MM.1S (cell line): ENCODE measurements at regions not wholly inside any gene's neighbourhood (a gene's known extent, or its start where the extent isn't known, plus 50 kb on each side); places are given as distances from the start of the nearest gene placed in this dataset.

ENCODE experiments used
- DNase-seq: peaks from one replicate; pipeline ENCODE4 v3.0.0-alpha.2; 2015
- H2AFZ ChIP-seq: fragments of 300-600 bp; sonication (generic); 2 replicates; pipeline ENCODE4 v1.6.0; 2016; ENCODE audit warnings: antibody characterized with exemption, low read length
- H3F3A ChIP-seq: fragments of 300-600 bp; sonication (generic); 2 replicates; pipeline ENCODE4 v1.6.1; 2016; ENCODE audit warnings: mild to moderate bottlenecking, antibody characterized with exemption, low read length, moderate library complexity, mixed read lengths; ENCODE audit not compliant: insufficient read depth
- H3K27ac ChIP-seq: fragments of 300-600 bp; sonication (generic); 2 replicates; pipeline ENCODE4 v1.5.1; 2016; ENCODE audit warnings: mild to moderate bottlenecking, low read length
- H3K27me3 ChIP-seq: fragments of 300-600 bp; sonication (generic); replicated peaks from 2 replicates; pipeline ENCODE4 v1.6.0; 2016; ENCODE audit warnings: low read length; ENCODE audit not compliant: insufficient read depth
- H3K36me3 ChIP-seq: fragments of 300-600 bp; sonication (generic); replicated peaks from 2 replicates; pipeline ENCODE4 v1.6.1; 2016; ENCODE audit warnings: mild to moderate bottlenecking, low read length, mixed read lengths; ENCODE audit not compliant: insufficient read depth
- H3K4me1 ChIP-seq: fragments of 300-600 bp; sonication (generic); 2 replicates; pipeline ENCODE4 v1.6.1; 2016; ENCODE audit warnings: low read length, mixed read lengths
- H3K4me2 ChIP-seq: fragments of 300-600 bp; sonication (generic); 2 replicates; pipeline ENCODE4 v1.6.0; 2016; ENCODE audit warnings: low read depth, low read length
- H3K4me3 ChIP-seq: fragments of 300-600 bp; sonication (generic); 2 replicates; pipeline ENCODE4 v1.5.1; 2016; ENCODE audit warnings: low read length, mixed read lengths
- H3K79me2 ChIP-seq: fragments of 300-600 bp; sonication (generic); 2 replicates; pipeline ENCODE4 v1.6.1; 2016; ENCODE audit warnings: mixed run types, low read length, mixed read lengths
- H3K9ac ChIP-seq: fragments of 300-600 bp; sonication (generic); 2 replicates; pipeline ENCODE4 v1.6.1; 2016; ENCODE audit warnings: low read length, mixed read lengths
- H3K9me2 ChIP-seq: fragments of 300-600 bp; sonication (generic); replicated peaks from 2 replicates; pipeline ENCODE4 v1.6.1; 2016; ENCODE audit warnings: mild to moderate bottlenecking, low read length, mixed read lengths; ENCODE audit not compliant: insufficient read depth
- H3K9me3 ChIP-seq: fragments of 300-600 bp; sonication (generic); replicated peaks from 2 replicates; pipeline ENCODE4 v1.6.1; 2016; ENCODE audit warnings: mild to moderate bottlenecking, low read length, mixed read lengths; ENCODE audit not compliant: insufficient read depth
- H4K20me1 ChIP-seq: fragments of 300-600 bp; sonication (generic); 2 replicates; pipeline ENCODE4 v1.6.1; 2016; ENCODE audit warnings: mild to moderate bottlenecking, low read length, moderate library complexity, mixed read lengths; ENCODE audit not compliant: insufficient read depth
- CTCF ChIP-seq: fragments of 300-600 bp; sonication (generic); IDR thresholded peaks from 2 replicates; pipeline ENCODE4 v1.5.1; 2016; ENCODE audit warnings: antibody characterized with exemption, low read length, mixed read lengths
- EZH2 ChIP-seq: fragments of 300-600 bp; sonication (generic); optimal IDR thresholded peaks from 2 replicates; pipeline ENCODE3; 2017; ENCODE audit warnings: low read depth, mild to moderate bottlenecking, antibody characterized with exemption, low read length, mixed read lengths
- EZH2phosphoT487 ChIP-seq: fragments of 300-600 bp; sonication (generic); IDR thresholded peaks from 2 replicates; pipeline ENCODE4 v1.6.1; 2018; ENCODE audit warnings: antibody characterized with exemption, low read length

DNA sequence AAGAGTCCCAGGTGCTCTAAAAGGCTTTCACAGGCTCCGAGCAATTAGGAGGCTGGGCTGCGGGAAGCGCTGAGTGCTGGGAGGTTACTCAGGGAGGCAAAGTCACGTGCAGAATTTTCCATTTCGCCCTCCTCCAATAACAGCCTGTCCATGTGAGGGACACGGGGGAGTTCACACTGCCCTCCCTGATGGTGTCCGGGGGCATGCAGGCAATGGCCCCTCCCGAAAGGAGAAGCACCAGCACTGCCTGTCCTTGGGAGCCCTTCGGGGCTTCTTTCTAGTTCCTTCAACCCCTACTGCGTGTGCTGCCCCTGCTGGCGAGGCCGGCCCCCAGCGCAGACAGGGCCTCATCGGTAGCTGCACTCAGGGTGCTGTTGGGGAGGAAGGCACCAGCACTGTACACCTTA, 63.1 kb upstream of the HPCAL1 start:
- no peaks in the 10 kb centered on the region for H4K20me1 ChIP-seq
- H3K9me2 ChIP-seq, result no peaks in the 10 kb centered on the region
- no peaks in the 10 kb centered on the region for H3F3A ChIP-seq
- TF ChIP-seq EZH2 (no peak), CTCF (peak; percentile 17; the same call in 1 of the 2 replicates), EZH2phosphoT487 (no peak)
- no peak for DNase-seq
- no peak overlapping the region for H3K4me3 ChIP-seq
- H3K4me2 ChIP-seq, result no peak overlapping the region
- no peak overlapping the region for H3K27ac ChIP-seq
- no peaks in the 10 kb centered on the region for H3K4me1 ChIP-seq
- peaks cover 44% of the 10 kb centered on the region for H3K27me3 ChIP-seq
- H2AFZ ChIP-seq, result no peak overlapping the region
- no peaks in the 10 kb centered on the region for H3K36me3 ChIP-seq
- no peaks in the 10 kb centered on the region for H3K9me3 ChIP-seq
- no peaks in the 10 kb centered on the region for H3K79me2 ChIP-seq
- H3K9ac ChIP-seq, result no peak overlapping the region

- H3K9me2 ChIP-seq, result no peaks in the 10 kb centered on the region
- DNase-seq, result no peak
- H4K20me1 ChIP-seq, result no peaks in the 10 kb centered on the region
- no peaks in the 10 kb centered on the region for H3K4me1 ChIP-seq
- no peak for TF ChIP-seq EZH2phosphoT487
- TF ChIP-seq EZH2, result no peak
- TF ChIP-seq CTCF, result no peak
- no peaks in the 10 kb centered on the region for H3K36me3 ChIP-seq
- H3K9me3 ChIP-seq, result no peaks in the 10 kb centered on the region
- no peak overlapping the region for H3K9ac ChIP-seq
- peaks cover 40% of the 10 kb centered on the region for H3K27me3 ChIP-seq
- no peak overlapping the region for H3K4me3 ChIP-seq
- no peak overlapping the region for H2AFZ ChIP-seq
- no peaks in the 10 kb centered on the region for H3F3A ChIP-seq
- H3K4me2 ChIP-seq, result no peak overlapping the region
- H3K79me2 ChIP-seq, result no peaks in the 10 kb centered on the region
- H3K27ac ChIP-seq, result no peak overlapping the region
These were observed 62.5 kb upstream of the HPCAL1 start for GRCh38 chr2:10240161-10240681.

GRCh38 chr2:10240911-10241610, 61.6 kb upstream of the HPCAL1 start:
- no peaks in the 10 kb centered on the region for H3K9me2 ChIP-seq
- no peaks in the 10 kb centered on the region for H3F3A ChIP-seq
- no peaks in the 10 kb centered on the region for H3K9me3 ChIP-seq
- TF ChIP-seq CTCF (no peak), EZH2phosphoT487 (no peak), EZH2 (no peak)
- H4K20me1 ChIP-seq, result no peaks in the 10 kb centered on the region
- H2AFZ ChIP-seq, result no peak overlapping the region
- no peak overlapping the region for H3K9ac ChIP-seq
- no peaks in the 10 kb centered on the region for H3K36me3 ChIP-seq
- H3K27ac ChIP-seq, result no peak overlapping the region
- no peak for DNase-seq
- no peak overlapping the region for H3K4me2 ChIP-seq
- no peak overlapping the region for H3K4me3 ChIP-seq
- no peaks in the 10 kb centered on the region for H3K4me1 ChIP-seq
- H3K79me2 ChIP-seq, result no peaks in the 10 kb centered on the region
- H3K27me3 ChIP-seq, result peaks cover 32% of the 10 kb centered on the region
